SKM-1 (cell line): ENCODE measurements at regions not wholly inside any gene's neighbourhood (a gene's known extent, or its start where the extent isn't known, plus 50 kb on each side); places are given as distances from the start of the nearest gene placed in this dataset.

Experiments
- DNase-seq: peaks from one replicate; lab custom pipeline; 2025; ENCODE audit not compliant: unreplicated experiment; lab: John Stamatoyannopoulos, UW

GRCh38 chr21:25338415-25338814 lies 268.9 kb downstream of the MRPL39 start:
- DNase-seq, result no peak

DNA sequence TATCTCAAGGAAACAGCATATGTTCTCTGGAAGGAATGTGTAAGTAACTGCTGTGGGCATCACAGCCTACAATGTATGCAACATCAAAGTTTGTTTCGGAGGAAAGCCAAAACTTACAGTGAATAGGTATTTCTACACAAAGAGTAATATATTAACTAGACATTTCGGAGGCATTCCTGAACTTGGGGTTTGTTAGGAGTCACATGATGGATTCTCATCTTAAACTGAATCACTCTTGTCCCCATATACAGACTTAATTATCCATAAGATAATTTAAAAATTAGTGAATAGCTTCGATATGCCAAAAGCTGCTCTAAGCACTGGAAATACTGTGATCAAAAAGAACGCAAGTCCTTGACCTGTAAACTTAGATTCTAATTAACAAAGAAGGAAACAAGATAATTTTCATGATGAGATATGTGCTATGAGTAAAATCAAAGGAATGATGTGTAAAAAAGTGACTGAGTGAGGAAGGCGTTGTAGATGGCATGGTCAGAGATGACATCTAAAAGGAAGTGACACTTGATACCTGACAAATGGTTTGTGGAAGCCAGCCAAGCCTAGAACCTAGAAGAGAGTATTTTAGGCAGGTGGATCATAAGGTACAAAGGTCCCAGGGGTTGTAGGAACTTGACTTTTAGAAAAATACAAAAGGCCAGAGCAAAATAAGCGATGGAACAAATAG lies 273.1 kb downstream of the MRPL39 start:
- no peak for DNase-seq

DNA sequence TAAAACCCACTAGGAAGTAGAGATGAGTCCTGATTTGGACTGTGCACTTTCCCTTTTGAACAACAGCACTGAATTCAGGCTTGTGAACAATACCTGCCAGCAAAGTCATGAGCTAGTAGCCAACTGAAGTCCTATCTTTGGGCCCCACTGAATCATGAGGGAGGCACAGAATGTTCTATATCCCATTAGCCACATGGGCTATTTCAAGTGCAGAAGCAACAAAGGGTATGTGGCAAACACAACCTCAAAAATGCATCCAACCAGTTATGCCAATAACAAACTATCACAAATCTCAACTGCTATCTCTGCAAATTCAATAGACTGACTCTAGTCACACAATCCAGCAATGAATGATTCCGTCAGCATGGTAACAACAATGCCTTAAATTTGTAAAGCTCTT lies 276.0 kb downstream of the MRPL39 start:
- DNase-seq, result no peak

GRCh38 chr21:25330266-25330665 lies 277.0 kb downstream of the MRPL39 start:
- no peak for DNase-seq

- no peak for DNase-seq
These were observed 278.0 kb downstream of the MRPL39 start for GRCh38 chr21:25329227-25329825.

DNA sequence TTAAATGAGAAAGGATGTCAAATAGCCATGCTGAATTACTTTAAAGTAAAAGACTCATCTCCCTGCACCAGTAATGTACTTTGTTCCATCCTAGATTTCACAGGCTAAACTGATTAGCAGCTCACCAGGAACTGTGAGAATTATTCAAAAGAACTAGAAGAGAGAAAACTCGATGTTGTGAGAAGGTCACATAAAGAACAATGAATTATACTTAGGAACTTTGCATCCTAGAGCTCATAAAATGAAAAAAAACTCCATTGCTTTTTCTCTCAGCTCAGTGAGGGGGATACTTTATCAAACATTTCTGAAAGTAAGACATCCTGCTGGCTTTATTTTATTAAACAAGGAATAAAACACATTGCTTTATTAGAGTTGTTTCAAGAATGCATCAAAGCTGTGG lies 278.5 kb downstream of the MRPL39 start:
- DNase-seq, result no peak

DNA sequence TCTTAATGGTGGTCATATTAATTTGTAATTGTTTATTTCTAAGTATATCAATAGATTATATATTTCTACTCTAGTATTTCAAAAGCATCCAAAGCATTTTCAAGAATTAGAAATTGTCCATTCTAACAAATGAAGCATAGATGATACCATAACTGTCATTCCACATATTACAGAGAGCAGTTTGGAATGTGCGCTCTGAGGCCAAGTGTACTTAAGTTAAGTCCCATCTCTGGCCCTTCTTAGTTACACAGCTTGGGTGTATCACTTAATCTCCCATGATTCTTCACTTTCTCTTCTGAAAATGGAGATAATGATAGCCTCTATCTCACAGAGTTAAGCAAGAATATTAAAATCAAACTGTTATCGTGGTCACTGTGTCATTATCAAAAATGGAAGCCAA lies 281.1 kb downstream of the MRPL39 start:
- DNase-seq, result no peak

DNA sequence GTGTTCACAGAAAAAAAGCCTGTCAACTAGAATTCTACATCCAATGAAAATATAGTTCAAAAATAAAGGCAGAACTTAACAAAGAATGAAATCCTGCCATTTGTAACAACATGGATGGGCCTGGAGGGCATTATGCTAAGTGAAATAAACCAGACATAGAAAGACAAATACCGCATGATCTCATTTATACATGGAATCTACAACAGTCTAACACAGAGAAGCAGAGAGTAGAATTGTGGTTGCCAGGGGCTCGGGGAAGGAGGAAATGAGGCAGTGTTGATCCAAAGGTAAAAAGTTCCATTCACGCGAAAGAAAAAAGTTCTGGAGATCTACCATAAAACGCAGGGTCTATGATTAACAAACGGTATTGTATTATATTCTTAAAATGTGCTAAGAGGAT lies 282.6 kb downstream of the MRPL39 start:
- DNase-seq, result no peak

DNA sequence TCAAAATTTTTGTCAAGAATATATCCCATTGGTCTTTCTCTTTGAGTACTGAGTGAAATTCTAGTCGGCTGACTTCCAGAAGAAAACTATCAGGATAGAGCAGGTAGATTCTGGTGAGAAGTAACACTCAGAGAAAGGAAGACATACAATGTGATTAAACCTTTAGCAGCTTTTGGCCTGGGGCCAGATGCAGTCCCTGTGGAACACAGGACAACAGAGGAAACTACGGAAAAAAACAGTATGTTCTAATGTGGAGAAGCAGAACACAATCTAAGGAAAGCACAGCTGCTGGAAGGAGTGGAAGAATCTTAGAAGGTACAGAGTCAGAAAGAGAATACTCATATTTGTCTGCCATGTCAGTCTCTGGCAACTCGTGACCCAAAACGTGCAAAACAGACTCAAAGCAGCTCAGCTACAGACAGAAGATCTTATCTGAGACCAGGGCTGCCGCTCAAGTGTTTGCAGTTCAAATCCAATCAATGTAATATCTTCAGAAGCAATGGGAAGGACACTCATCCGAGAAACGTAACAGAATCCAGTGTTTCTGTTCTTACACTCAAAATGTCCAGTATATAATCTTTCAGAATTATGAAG lies 283.8 kb downstream of the MRPL39 start:
- DNase-seq, result no peak

DNA sequence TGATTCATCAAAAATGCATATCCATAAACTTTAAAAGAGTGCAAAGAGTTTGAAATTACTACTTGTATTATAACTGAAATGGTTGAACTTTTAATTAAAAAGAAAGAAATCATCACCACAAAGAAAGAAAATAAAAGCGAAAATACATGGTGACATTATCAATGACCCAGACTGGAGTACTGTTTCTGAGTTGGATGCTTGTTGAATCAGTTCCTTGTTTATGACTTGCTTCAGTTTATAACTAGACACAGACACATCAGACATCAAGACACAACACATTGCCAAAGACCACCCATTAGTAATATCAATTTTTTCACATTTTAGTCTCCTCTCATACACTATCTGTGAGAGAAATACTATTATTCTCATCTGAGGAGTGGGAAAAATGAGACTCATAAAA lies 293.0 kb downstream of the MRPL39 start:
- DNase-seq, result no peak

DNA sequence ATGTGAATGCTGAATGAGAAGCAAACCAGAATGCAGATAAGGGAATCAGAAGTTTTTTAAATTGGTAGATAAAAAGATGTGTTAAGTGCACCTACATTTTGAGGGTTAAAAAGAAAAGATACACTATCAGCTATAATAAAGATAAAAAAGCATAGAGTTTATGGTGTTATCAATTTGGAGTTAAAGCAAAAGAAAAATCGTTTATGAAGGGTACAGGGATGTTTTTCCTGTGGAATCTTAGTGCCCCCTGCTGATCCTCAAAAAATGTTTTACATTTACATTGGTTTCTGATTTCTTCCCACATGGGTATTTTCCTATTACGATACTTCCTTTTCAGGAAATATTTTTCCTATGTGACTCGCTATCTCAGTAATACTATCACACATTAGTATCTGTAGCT lies 293.5 kb downstream of the MRPL39 start:
- no peak for DNase-seq

DNA sequence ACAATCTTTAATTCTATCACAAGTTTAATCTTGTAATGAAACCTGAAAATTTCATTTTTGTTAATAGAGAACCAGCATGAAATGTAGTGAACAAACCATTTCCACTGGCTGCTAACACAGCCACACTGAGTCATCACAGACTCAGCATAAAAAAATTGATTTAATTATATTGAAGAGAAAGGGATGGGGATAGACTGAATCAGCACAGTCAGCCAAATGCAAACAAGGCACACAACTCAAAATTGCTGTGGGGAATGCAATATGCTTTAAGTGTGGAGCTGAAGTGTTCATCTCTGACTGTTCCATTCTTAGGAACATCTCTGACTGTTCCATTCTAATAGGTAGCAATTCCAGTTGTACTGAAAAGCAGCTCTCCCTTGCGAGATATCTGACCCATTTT lies 299.8 kb downstream of the MRPL39 start:
- no peak for DNase-seq

GRCh38 chr21:25304611-25305010 lies 302.7 kb downstream of the MRPL39 start:
- DNase-seq, result no peak

- DNase-seq, result no peak
These were observed 306.6 kb downstream of the MRPL39 start for GRCh38 chr21:25300632-25301031.

GRCh38 chr21:25298512-25299491 lies 308.5 kb downstream of the MRPL39 start:
- DNase-seq, result peak; percentile 59

DNA sequence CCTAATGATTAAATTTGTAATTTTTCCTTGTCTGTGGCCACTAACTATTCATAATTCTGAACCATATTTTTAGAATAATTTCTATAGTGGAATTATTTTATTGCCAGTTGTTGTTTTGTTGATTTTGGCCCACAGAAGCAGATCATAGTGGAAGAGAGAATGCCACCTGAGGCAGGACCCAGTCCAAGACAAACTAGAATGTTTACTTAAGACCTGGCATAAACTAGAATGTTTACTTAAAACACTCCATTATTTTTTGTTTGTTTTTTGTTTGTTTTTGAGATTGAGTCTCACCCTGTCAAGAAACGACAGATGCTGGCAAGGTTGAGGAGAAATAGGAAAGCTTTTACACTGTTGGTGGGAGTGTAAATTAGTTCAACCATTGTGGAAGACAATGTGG lies 310.2 kb downstream of the MRPL39 start:
- DNase-seq, result no peak

DNA sequence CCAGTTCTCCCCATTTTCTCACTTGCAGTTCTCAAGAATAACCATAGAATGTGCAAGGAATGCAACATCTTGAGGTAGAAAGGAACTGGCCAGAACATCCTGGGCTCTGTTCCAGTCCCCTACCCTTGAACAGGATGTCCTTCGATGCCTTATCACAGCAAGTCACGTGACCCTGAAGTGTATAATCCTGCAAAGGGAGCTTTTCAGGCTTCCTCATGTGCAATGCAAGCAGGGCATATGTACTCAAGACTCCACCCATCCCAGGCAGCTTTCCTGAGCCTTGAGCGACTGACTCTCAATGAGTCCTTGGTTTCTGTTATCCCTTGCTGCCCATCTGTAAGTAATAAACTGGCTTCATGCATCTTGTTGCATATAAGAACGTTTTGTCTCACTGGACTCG lies 311.0 kb downstream of the MRPL39 start:
- DNase-seq, result no peak

- no peak for DNase-seq
These were observed 314.9 kb downstream of the MRPL39 start for GRCh38 chr21:25292396-25292795.

GRCh38 chr21:25283720-25284119 lies 323.6 kb downstream of the MRPL39 start:
- DNase-seq, result peak; percentile 37

DNA sequence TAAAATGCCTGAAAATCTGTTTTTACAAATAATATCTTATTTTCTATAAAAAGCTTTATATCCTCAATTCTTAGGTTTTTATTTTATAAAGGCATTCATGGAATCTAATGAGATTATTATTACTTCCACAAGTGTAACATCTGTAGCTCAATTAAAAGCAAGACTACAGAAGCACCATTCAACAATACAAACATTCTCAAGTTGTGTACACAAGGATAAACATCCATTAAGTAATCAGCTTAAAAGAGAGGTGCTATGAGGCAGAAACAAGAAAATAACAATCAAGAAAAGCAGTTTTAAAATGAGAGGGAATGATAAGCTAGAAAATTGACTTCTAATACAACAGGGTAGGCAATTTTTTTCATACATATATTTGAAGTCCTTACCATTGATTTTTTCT lies 326.1 kb downstream of the MRPL39 start:
- DNase-seq, result no peak

DNA sequence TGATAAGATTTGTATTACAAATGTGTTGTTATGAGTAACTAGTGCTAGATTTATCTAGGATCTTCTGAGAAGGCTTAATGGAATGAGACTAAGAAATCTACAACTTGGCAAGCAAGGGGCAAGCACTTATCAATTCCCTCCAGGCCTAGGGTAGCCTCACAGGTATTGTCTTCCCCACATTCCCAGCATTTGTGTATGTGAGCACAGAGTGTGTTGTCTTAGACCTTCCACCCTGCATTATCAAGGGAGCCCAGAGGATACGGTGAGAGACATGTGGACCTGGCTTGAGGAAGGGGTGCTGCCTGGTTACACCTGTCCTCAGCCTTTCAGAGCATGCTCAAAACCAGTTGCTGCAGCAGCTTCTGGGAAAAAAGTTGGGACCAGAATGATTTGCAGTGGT lies 327.2 kb downstream of the MRPL39 start:
- DNase-seq, result no peak

DNA sequence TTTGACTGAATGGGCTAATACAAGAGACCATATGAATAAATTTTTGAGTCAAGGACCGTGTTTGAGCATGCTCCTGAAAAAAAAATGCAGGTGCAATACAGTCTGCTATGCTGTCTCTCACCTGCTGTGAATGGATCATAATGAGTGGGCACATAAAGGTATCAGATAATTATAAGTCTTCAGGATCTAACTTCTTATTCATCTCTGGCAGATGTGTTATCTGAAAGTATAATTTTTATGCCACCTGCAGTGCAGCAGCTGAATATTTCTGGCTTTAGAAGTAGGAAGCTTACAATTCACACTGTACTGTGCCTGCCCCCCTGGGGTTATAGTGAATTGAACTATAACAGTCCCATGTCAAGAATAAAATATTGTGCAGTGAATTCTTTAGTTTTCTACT lies 333.3 kb downstream of the MRPL39 start:
- DNase-seq, result no peak
